ENCODE measurements at regions not wholly inside any gene's neighbourhood (a gene's known extent, or its start where the extent isn't known, plus 50 kb on each side); places are given as distances from the start of the nearest gene placed in this dataset.

DNA sequence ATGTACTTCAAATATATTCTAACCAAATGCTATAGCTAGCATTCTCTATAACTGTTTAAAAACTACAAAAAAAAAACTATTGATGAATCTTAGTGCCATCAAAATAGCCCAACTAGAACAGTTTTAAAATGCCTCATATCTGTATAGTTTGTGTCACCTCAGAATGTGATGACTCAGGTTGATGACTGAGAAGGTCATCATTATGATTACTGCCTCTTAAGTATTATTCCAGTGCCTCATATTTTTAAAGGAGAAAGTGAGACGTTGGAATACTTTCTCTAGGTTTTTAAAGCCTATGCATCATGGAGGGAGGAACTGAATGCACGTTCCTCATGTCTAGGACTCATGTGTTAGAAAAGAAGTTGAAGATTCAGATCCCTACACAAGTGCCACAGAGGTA is 88.2 kb downstream of the TMA16 start:
- no peak for DNase-seq

- DNase-seq = no peak
Measured at GRCh38 chr4:163587867-163588266, 93.4 kb downstream of the TMA16 start.

- DNase-seq = no peak
Measured at GRCh38 chr4:163588532-163588931, 94.0 kb downstream of the TMA16 start.

DNA sequence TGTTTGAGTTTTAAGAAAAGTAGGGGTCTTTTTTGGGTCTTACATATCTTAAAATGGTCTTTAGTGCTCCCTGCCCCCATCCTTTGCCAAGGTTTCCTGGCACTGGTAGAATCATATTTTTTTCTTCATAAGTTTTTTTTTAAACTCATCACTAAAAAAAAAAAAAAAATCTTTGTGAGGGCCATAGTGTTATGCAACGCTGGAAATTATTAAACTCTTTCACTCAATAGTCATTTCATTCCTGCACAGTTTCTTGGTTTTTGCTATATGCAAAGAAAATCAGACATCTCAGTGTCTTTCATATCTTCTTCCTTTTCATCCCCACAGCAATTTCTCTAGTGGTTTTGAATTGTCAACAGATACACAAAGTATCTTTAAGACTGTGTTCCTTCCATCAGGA is 95.6 kb downstream of the TMA16 start:
- DNase-seq = no peak

DNA sequence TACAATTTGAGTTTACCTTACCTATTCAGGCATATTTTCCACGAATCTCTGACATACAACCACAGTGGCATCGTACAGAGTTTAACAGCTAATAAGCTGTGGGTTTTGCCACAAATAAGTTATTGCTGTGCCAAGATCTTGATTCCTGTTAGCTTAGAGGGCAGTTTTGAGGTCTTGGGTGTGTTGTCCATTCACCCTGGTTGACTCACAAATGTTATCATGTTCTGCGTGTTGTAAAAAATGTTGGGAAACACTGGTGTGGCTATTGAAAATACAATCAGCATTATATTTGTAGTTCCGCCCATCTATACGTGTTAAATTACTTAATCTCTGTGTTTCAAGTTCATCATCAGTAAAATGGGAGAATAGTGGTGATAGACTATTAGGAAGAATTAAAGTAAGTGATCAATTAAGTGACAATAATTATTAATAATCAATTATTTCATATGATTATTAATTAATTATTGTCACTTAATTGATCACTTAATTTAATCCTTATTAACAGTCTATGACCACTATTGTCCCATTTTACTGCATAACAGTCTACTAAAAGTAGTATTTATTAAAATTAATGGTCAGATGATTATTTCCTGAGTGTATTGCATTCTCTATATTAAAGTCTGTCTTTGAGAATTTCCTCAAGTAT is 96.3 kb downstream of the TMA16 start:
- DNase-seq = no peak

DNA sequence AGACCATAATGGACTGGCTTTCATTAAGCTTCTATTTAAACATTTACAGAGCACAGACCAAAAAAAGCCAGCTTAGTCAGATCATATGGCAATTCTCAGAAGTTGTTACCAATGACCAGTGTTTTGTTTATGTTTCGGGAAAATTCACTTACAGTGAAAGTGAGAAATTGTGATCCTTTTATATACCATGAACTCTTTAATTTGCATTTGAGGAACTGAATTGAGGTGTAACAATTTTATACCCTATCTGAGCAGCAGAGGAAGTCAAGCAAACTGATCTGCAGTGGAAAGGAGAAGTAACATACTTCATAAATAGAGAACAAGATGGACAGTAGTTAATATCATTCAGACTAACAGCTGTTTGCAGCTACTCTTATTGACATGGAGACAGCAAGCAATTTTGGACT is 97.1 kb downstream of the TMA16 start:
- no peak for DNase-seq

- no peak for DNase-seq
Measured at GRCh38 chr4:163592212-163592611, 97.7 kb downstream of the TMA16 start.

GRCh38 chr4:163595580-163595979 is 101.1 kb downstream of the TMA16 start:
- DNase-seq = no peak

DNA sequence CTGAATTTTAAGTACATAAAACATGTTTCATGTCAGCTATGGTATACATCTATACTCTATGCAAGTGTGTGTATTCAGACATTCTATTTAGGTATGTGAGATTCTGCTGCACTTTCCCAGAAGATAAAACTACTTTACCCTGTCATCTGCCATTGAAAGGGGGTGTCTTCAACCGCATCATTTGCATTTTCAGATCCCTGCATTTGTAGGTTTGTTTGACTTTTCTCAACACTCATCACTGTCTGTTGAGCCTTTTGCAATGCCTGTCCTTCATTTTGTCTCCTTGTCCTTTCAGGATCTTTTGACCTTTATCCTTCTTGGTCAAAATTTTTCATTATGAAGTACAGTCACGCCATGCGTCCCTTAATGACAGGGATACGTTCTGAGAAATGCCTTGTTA is 103.5 kb downstream of the TMA16 start:
- DNase-seq = no peak

- DNase-seq = no peak
Measured at GRCh38 chr4:163598489-163598888, 104.0 kb downstream of the TMA16 start.

GRCh38 chr4:163600727-163601126 is 106.2 kb downstream of the TMA16 start:
- no peak for DNase-seq

DNA sequence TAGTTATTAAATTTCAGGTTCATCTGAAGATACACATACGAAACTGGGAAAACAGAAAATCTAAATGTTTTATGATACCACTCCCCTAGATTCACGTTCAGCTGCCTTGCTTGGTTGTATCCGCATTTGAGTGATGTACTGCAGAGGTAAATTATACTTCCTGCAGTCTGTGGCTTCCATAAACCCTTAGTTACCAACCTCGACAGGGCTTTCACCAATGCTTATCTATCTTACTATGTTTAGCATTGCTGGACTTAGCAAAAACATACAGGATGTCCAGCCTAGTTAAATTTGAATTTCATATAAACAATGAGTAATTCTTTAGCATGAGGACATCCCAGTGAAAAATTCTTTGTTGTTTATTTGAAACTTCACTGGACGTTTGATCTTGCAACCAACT is 108.8 kb downstream of the TMA16 start:
- DNase-seq = no peak

GRCh38 chr4:163606896-163607691 is 112.6 kb downstream of the TMA16 start:
- DNase-seq = no peak

DNA sequence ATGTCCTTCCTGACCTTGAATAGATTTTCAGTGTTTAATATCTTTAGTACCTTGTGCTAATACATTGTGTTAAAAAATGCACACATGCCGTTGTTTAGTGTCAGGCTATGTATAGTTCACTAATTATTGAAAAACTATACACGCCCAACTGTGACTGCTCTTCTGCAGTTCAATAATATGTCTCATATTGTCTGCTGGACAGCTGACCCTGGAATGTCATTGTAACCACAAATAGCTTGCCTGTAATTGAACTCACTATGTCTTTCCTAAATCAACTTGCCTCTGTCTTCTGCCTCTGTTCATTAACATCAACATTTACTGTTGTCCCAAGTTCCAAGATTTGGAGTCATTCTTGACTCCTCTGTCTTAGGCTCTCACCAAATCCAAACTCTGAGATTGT is 114.5 kb downstream of the TMA16 start:
- DNase-seq = no peak

GRCh38 chr4:163610648-163611047 is 116.2 kb downstream of the TMA16 start:
- DNase-seq = no peak

GRCh38 chr4:163611182-163611581 is 116.7 kb downstream of the TMA16 start:
- DNase-seq = no peak

GRCh38 chr4:163611784-163612445 is 117.4 kb downstream of the TMA16 start:
- DNase-seq = no peak

DNA sequence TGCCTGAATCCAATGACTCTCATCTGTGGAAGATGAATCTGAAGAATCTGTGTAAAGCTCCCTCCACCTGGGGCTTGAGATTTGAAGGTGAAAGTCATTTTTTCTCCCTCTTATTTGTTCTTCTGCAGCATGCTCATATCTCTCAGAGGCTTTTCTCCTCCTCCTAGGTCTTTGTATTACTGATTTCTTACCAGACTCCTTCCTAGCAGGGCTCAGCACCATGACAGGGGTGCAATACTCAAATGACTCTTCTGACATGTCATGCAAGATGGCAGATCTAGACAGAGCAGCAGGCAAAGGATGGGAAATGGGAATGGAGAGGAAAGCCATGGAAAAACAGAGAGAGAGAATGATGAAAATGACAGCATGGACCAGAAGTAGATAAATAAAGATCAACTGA is 118.3 kb downstream of the TMA16 start:
- DNase-seq = no peak

DNA sequence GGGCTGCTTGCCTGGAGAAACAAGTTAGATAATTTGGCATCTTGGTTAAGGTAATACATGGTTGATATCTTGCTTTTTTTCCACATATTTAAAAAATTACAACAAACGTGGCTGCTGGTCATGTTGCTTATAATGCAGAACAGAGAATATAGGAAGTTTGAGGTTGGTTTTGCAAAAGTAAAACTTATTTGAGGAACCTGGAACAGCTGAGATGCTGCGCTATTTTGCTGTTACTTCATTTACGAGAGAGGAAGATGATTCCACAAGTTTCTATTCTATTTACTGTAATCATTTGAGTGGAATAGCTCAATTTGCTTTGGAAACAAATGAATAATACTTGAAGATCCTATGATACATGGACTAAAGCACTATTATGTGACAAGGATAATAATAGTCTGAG is 118.9 kb downstream of the TMA16 start:
- DNase-seq = no peak

- DNase-seq = no peak
Measured at GRCh38 chr4:163614866-163615265, 120.4 kb downstream of the TMA16 start.

- no peak for DNase-seq
Measured at GRCh38 chr4:163618845-163619244, 124.4 kb downstream of the TMA16 start.

GRCh38 chr4:163620738-163621137 is 126.2 kb downstream of the TMA16 start:
- no peak for DNase-seq

DNA sequence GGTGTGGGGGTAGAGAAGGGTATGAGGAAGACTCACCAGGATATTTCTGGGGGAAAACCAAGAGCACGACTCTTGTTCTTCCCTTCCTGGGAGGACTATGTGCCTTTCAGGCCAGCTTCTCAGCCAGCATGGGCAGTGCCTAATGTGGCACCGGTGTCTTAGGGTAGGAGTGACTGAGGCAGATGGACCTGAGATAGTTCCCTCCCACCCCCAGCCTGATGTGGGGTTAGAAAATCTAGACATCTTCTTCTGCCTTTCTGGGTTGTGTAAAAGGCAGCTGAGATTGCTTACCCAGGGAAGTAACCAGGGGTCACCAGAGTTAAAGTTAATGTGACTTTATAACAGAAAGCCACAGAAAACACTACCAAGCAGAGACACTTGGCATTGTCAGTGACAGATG is 127.3 kb downstream of the TMA16 start:
- no peak for DNase-seq

DNA sequence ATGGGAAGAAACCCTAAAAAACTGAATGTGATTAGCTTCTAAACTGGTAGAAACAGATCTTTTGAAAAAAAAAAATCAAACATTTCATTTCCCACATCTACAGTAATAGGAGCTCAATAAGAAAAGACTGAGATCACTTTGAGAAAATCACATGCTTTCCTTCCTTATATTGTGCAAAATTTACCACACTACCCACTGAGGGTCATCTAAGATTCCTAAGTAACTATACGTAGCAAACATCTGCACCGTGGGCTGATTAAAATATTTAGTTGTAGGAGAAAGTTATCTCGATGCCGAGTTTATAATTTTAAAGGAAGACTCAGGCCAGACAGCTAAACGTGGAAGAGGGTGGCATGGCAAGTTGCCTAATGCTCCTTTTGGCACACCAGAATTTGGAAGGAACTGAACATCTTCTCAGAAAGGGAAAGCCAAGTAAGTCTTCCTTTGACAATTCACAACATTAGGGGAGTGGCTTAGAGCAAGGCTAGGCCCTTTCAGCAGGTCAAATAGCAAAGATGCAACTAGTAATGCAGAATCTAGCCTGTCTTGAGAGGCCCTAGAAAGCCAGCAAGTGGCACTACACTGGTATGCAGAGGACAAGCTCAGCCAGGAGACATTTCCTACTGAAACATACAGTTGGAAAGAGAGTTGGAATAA is 128.0 kb downstream of the TMA16 start:
- no peak for DNase-seq
